GM12873 (cell line): ENCODE measurements at regions not wholly inside any gene's neighbourhood (a gene's known extent, or its start where the extent isn't known, plus 50 kb on each side); places are given as distances from the start of the nearest gene placed in this dataset.

ENCODE experiments used
- TF ChIP-seq, protein P1 (sequence below): IDR thresholded peaks from 2 replicates; pipeline ENCODE4 v1.5.1; 2012; ENCODE audit warnings: low read depth, mild to moderate bottlenecking, moderate library complexity, low read length, control low read depth; ENCODE audit not compliant: insufficient read depth; ENCODE audit errors: missing control alignments

DNA sequence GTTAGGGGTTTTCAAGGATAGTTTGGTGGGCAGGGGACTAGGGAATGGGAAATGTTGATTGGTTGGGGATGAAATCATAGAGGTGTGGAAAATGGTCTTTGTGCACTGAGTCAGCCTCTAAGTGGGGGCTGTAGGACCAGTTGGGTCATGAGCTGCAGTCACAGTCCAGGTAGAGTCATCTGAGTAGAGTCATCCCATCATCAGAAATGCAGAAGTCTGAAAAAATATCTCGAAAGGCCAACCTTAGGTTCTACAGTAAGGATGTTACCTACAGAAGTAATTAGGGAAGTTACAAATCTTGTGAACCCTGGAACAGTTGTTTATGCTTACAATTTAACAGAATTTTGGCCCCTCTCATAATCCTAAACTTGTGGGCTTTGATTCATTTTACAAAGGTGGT, 63.4 kb upstream of the AP1S2 start:
- TF ChIP-seq, protein P1, sequence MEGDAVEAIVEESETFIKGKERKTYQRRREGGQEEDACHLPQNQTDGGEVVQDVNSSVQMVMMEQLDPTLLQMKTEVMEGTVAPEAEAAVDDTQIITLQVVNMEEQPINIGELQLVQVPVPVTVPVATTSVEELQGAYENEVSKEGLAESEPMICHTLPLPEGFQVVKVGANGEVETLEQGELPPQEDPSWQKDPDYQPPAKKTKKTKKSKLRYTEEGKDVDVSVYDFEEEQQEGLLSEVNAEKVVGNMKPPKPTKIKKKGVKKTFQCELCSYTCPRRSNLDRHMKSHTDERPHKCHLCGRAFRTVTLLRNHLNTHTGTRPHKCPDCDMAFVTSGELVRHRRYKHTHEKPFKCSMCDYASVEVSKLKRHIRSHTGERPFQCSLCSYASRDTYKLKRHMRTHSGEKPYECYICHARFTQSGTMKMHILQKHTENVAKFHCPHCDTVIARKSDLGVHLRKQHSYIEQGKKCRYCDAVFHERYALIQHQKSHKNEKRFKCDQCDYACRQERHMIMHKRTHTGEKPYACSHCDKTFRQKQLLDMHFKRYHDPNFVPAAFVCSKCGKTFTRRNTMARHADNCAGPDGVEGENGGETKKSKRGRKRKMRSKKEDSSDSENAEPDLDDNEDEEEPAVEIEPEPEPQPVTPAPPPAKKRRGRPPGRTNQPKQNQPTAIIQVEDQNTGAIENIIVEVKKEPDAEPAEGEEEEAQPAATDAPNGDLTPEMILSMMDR: no peak

GRCh38 chrX:15916704-15917084, 62.1 kb upstream of the AP1S2 start:
- TF ChIP-seq, protein P1: no peak

- TF ChIP-seq, protein P1: no peak
These were observed 61.5 kb upstream of the AP1S2 start for GRCh38 chrX:15915959-15916703.

- TF ChIP-seq, protein P1: no peak
These were observed 59.9 kb upstream of the AP1S2 start for GRCh38 chrX:15914486-15914885.

DNA sequence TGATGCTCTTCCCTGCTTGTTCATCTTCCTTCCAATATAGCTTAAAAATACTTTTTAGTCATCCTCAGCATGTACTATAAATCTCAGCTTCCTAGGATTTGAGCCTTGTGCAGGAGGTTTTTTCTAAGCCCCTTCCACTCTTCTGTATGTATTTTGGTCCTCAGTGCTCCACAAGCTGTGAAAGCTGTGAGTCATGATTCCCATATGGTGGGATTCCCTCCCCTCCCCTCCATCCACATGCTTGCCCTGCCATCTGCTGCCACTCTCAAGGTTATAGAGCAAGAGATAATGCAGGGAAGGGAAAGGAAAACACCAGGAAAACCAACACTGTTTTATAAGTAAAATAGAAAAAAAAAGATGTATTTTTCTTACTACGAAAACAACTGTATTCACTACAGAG, 58.5 kb upstream of the AP1S2 start:
- TF ChIP-seq, protein P1: no peak

GRCh38 chrX:15911734-15912550, 57.3 kb upstream of the AP1S2 start:
- TF ChIP-seq, protein P1: no peak

GRCh38 chrX:15909605-15910004, 55.0 kb upstream of the AP1S2 start:
- TF ChIP-seq, protein P1: no peak
